Mesodermal cell (in vitro differentiated cells): ENCODE measurements at regions not wholly inside any gene's neighbourhood (a gene's known extent, or its start where the extent isn't known, plus 50 kb on each side); places are given as distances from the start of the nearest gene placed in this dataset.

Experiments
- H3K27ac ChIP-seq: 2 replicates; pipeline ENCODE4 v1.7.0; 2013; ENCODE audit warnings: mild to moderate bottlenecking, low read depth, low read length, moderate library complexity; ENCODE audit not compliant: severe bottlenecking
- H3K36me3 ChIP-seq: 2 replicates; pipeline ENCODE4 v1.7.1; 2013; ENCODE audit warnings: mild to moderate bottlenecking, low read length, moderate library complexity; ENCODE audit not compliant: control insufficient read depth, insufficient read depth
- H3K4me1 ChIP-seq: one replicate; pipeline ENCODE4 v1.7.1; 2013; ENCODE audit warnings: mild to moderate bottlenecking, low read length; ENCODE audit not compliant: insufficient read depth, control insufficient read depth, poor library complexity, severe bottlenecking
- H3K4me3 ChIP-seq: 2 replicates; pipeline ENCODE4 v1.7.0; 2013; ENCODE audit warnings: low read length, control low read depth, mild to moderate bottlenecking; ENCODE audit not compliant: insufficient read depth, poor library complexity, severe bottlenecking; ENCODE audit errors: extremely low read depth
- H3K9me3 ChIP-seq: 2 replicates; pipeline ENCODE4 v1.7.1; 2013; ENCODE audit warnings: mild to moderate bottlenecking, low read length, moderate library complexity; ENCODE audit not compliant: control insufficient read depth
- WGBS, 2 experiments: methylation state at CpG; one replicate each; pipeline ENCODE4 v1.1.5; 2013; ENCODE audit warnings: missing lambda C conversion rate in 2 of 2; ENCODE audit not compliant: insufficient coverage in 2 of 2; 5-methylcytosine and 5-hydroxymethylcytosine counted together

GRCh38 chr14:21735639-21736307, 62.2 kb upstream of the OR4E1 start:
- Histone ChIP-seq H3K27ac (no peak overlapping the region), H3K4me1 (no peaks in the 10 kb centered on the region), H3K36me3 (no peaks in the 10 kb centered on the region), H3K9me3 (no peaks in the 10 kb centered on the region), H3K4me3 (no peak overlapping the region)
- WGBS, 2 experiments = 63 to 68% methylated on average over 2 of the region's 4 CpGs

GRCh38 chr14:21735200-21735599, 61.6 kb upstream of the OR4E1 start:
- H3K4me3 ChIP-seq = no peak overlapping the region
- WGBS, 2 experiments = no CpG with 5 or more reads among the region's 3 CpGs
- H3K9me3 ChIP-seq = no peaks in the 10 kb centered on the region
- H3K36me3 ChIP-seq = no peaks in the 10 kb centered on the region
- H3K27ac ChIP-seq = no peak overlapping the region
- H3K4me1 ChIP-seq = no peaks in the 10 kb centered on the region

GRCh38 chr14:21734457-21735074, 60.9 kb upstream of the OR4E1 start:
- no peaks in the 10 kb centered on the region for H3K4me1 ChIP-seq
- H3K36me3 ChIP-seq = no peaks in the 10 kb centered on the region
- no peak overlapping the region for H3K27ac ChIP-seq
- H3K4me3 ChIP-seq = no peak overlapping the region
- no peaks in the 10 kb centered on the region for H3K9me3 ChIP-seq
- 43% methylated on average over 3 of the region's 7 CpGs; no CpG with 5 or more reads in 1 of the 2 experiments for WGBS, 2 experiments

GRCh38 chr14:21729703-21730233, 56.1 kb upstream of the OR4E1 start:
- 39 to 40% methylated on average over 2 to 3 of the region's 5 CpGs for WGBS, 2 experiments
- no peak overlapping the region for H3K4me3 ChIP-seq

GRCh38 chr14:21725250-21725649, 51.6 kb upstream of the OR4E1 start:
- no CpG with 5 or more reads among the region's 2 CpGs for WGBS, 2 experiments
- Histone ChIP-seq H3K36me3 (no peaks in the 10 kb centered on the region), H3K4me3 (no peak overlapping the region), H3K9me3 (no peaks in the 10 kb centered on the region), H3K4me1 (no peaks in the 10 kb centered on the region), H3K27ac (no peak overlapping the region)

More at GRCh38 chr14:21729703-21730233, 56.1 kb upstream of the OR4E1 start:
- Histone ChIP-seq H3K36me3 (no peaks in the 10 kb centered on the region), H3K4me1 (no peaks in the 10 kb centered on the region), H3K27ac (no peak overlapping the region), H3K9me3 (no peaks in the 10 kb centered on the region)

GRCh38 chr14:21724090-21724973, 50.7 kb upstream of the OR4E1 start:
- H3K36me3 ChIP-seq = no peaks in the 10 kb centered on the region
- no peaks in the 10 kb centered on the region for H3K4me1 ChIP-seq
- H3K9me3 ChIP-seq = no peaks in the 10 kb centered on the region
- H3K4me3 ChIP-seq = no peak overlapping the region
- WGBS, 2 experiments = 81 to 85% methylated on average over 2 to 5 of the region's 8 CpGs
- no peak overlapping the region for H3K27ac ChIP-seq

- H3K9me3 ChIP-seq = no peaks in the 10 kb centered on the region
- no peak overlapping the region for H3K4me3 ChIP-seq
- no peaks in the 10 kb centered on the region for H3K4me1 ChIP-seq
- no peak overlapping the region for H3K27ac ChIP-seq
- WGBS, 2 experiments = 19 to 30% methylated on average over 8 to 11 of the region's 14 CpGs
- H3K36me3 ChIP-seq = no peaks in the 10 kb centered on the region
Measured at GRCh38 chr14:21723431-21724045, 49.9 kb upstream of the OR4E1 start.
